HG02571 (cell line): ENCODE measurements at regions not wholly inside any gene's neighbourhood (a gene's known extent, or its start where the extent isn't known, plus 50 kb on each side); places are given as distances from the start of the nearest gene placed in this dataset.
A peak's percentile ranks its signal among the peaks of the same experiment; 100 is the strongest.

ENCODE experiments used
- ATAC-seq: cut with Tn5 transposase; IDR thresholded peaks from one replicate; pipeline ENCODE4 v1.9.1; 2021; ENCODE audit warnings: mild to moderate bottlenecking, moderate library complexity; ENCODE audit not compliant: unreplicated experiment

DNA sequence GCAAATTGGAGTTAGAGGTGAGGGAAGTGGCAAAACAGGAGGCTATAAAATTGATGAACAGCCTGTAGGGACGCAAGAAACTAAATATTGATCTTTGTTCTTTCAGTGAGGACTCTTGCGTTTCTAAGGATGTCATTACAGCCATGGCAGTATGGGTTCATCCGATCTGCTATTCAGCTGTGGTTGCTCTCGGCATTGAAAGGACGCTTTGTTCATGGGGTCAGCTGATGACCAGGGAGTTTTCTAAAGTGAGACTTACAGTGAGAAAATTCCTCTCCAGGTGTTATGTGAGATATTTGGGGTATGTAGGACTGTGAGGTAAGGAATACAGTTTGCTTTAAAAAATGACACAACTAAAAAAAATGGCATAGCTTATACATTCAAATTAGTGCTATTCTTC, 52.7 kb upstream of the PELI1 start:
- no peak for ATAC-seq

- ATAC-seq = no peak
Observed at GRCh38 chr2:64201151-64201550, 56.9 kb upstream of the PELI1 start.

DNA sequence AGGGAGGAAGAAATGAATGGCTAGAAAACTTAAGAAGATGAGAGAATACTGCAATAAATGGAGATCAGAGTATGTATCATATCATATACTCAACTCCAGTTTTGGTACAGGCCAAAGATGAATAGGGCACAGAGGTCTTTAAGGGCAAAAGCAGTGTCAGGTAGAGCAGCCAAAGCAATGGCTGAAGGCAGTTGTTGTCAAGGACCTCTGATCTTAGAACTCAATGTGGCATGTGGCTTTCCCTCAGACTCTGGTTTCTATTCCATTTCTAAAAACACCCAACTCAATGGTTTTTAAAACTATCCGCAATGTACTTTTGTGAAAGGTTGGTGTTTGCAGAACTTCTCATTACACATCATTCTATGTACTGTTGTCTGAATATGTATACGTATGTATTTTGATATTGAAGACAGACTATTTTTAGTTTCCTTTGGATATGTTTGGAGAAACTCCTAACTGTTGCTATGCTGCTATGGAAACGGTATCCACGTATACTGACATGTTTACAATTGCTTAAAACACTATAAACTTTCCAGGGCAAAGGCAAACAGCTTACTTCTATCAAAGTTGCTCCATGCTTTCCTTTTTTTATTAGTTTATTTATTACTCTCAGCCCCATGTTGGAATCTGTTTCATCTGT, 58.1 kb upstream of the PELI1 start:
- no peak for ATAC-seq

GRCh38 chr2:64203131-64203857, 59.1 kb upstream of the PELI1 start:
- ATAC-seq = no peak

DNA sequence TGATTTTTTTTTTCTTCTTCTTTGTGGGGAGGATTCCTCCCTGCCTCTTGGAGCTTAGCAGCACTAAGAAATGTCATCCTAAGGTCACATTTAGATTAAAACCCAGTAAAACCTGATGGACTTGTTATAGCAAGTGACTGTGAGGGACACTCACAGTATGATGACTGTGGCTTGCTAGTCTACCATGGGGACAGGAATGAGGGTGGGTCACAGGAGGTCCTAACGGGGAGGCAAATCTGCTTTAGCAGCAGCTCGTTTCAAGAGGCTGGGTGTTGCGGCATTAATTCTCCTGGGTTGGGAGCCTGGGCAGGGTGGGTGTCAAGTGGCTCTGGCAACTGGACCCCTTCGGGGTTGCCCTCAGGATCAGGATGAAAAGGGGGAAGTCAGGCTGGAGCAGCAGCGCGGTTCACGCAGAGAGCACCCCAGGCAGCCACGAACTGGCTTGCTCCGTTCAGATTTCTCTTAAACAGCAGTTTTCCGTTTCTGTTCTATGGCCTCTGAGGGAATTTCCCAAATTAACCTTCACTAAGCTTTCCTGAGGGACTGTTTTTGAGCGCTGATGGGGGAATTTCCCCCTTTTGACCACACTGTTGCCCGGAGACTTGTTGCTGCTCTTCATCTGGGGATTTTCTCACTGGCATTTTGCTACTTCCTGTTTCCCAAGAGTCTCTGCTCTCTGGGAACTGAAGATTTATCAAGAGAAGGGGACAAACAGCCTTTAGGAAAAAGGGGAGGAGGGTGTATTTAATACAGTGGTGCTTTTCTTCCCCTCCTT, 59.8 kb upstream of the PELI1 start:
- peak; percentile 66 for ATAC-seq

DNA sequence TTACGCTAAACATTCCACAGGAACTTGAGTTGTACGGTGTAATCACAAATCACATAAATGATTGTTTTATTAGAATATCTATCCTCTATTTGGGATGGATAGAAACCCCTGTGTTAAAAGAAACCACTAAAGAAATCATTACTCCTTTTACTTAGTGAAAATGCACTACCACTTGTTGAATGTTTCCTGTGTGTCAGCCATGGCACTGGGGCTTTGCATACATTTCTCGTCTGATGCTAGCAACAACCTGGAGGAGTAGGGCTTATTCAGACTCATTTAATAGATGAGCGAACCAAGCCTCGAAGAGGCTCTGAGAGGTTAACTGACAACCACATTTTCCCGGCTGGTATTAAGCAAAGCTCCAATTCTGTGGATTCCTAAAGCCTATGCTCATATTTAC, 60.5 kb upstream of the PELI1 start:
- ATAC-seq = no peak

GRCh38 chr2:64205415-64205814, 61.2 kb upstream of the PELI1 start:
- ATAC-seq = no peak

DNA sequence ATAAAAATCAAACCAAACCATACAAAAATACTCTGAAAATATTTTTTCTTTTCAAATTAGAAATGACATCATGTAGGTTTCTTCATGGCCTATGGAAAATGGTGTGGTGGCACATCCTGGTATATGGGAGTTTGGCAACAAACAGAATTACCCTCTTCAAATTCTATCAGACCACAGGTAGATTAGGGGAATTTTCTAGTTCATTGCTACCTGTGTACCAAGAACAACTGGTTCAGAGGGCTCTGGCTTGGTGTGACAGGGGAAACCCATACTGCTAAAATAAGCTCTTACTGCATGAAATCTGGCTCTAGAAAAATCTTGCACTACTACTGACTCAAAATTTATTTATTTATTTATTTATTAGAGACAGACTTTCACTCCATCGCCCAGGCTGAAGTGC, 63.4 kb upstream of the PELI1 start:
- no peak for ATAC-seq

DNA sequence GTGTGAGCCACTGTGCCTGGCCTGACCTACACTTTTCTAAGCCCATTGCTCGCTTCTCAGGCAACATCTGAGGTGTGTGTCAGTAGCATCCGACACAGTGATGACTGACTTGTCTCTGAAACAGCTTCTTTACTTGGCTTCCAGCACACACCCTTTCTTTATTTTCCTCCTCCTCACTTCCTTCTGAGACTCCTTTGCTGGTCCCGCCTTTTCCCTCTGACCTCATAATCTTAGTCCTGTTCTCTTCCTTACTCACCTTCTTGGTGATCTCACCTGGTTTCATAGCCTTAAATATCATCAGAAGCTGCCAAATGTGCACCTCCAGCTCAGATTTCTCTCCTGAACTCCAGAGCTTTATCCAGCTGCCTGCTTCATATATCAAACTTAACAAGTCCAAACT, 66.6 kb upstream of the PELI1 start:
- no peak for ATAC-seq

DNA sequence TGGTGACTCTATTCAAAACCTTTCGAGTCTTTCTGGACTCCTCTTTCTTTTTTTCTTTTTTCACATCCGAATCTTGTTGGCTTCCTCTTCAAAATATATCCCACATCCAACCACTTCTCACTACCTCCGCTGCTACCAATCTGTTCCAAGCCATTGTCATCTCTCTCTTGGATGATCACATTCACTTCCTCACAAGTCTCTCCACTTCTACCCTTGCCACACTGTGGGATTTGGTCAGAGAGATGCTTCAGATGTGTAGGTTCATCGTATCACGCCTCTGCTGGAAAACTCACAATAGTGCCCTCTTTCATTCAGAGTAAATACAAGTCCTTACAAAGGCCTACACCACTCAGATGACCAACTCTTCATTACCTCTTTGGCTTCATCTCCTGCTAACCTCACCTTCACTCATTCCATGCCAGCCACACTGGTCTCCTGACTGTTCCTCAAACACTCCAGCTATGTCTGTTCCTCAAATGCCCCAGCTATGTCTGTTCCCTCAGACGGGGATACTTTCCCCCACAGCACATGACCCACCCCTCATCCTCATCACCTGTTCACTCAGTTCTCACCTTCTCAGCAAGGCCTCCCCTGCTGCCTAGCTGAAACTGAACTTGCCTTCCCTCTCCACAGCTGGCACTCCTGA, 67.2 kb upstream of the PELI1 start:
- no peak for ATAC-seq

DNA sequence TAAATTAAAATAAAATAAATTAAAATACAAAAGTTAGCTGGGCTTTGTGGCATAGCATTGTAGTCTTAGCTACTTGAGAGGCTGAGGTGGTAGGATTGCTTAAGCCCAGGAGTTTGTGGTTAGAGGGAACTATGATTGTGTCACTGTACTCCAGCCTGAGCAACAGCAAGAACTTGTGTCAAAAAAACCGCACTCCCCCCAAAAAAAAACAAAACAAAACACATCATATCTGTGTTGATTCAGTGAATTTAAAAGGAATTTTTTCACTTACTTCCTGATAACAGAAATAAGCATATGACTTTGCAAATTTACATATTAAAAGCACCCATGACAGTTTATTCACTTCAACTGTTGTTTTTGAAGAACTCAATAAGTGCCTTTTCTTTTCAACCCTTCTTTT, 68.1 kb upstream of the PELI1 start:
- no peak for ATAC-seq

DNA sequence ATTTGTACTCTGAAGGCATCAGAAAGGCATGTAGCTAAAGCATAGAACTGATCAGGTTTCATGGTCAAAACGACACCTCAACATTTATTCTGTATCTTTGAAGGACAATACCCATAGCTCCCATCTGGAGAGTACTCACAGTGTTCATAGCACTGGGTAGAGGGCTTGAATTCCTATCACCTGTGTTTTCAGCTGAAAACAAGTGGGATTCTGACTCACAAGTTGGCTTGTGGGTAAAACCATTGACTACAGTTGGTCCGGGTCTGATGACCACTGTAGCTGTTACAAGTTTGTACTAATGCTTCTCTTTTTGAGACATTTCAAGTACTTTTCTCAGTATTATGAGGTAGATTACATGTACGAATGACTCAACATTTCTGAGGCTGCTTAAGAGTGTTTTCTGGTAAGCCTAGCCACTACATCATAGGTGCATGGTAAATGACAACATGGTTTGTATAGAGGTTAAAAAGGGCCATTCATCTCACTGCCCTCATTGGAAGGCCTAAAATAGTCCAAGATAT, 68.6 kb upstream of the PELI1 start:
- peak; percentile 26 for ATAC-seq

- peak; percentile 36 for ATAC-seq
Observed at GRCh38 chr2:64213532-64214275, 69.5 kb upstream of the PELI1 start.

- peak; percentile 67 for ATAC-seq
Observed at GRCh38 chr2:64214281-64215115, 70.3 kb upstream of the PELI1 start.

- no peak for ATAC-seq
Observed at GRCh38 chr2:64217198-64217869, 73.1 kb upstream of the PELI1 start.

GRCh38 chr2:64218137-64218802, 74.0 kb upstream of the PELI1 start:
- no peak for ATAC-seq

- no peak for ATAC-seq
Observed at GRCh38 chr2:64219149-64219548, 74.9 kb upstream of the PELI1 start.

GRCh38 chr2:64220265-64220664, 76.0 kb upstream of the PELI1 start:
- ATAC-seq = no peak
